GM21619 (cell line): ENCODE measurements at regions not wholly inside any gene's neighbourhood (a gene's known extent, or its start where the extent isn't known, plus 50 kb on each side); places are given as distances from the start of the nearest gene placed in this dataset.
A peak's percentile ranks its signal among the peaks of the same experiment; 100 is the strongest.
"Not testable (repeated sequence)": the region's sequence is repeated elsewhere in the genome, so short reads cannot be mapped to it uniquely, and the experiment has no call there.

Source experiments
- ATAC-seq: cut with Tn5 transposase; IDR thresholded peaks from one replicate; pipeline ENCODE4 v1.9.1; 2021; ENCODE audit not compliant: unreplicated experiment

DNA sequence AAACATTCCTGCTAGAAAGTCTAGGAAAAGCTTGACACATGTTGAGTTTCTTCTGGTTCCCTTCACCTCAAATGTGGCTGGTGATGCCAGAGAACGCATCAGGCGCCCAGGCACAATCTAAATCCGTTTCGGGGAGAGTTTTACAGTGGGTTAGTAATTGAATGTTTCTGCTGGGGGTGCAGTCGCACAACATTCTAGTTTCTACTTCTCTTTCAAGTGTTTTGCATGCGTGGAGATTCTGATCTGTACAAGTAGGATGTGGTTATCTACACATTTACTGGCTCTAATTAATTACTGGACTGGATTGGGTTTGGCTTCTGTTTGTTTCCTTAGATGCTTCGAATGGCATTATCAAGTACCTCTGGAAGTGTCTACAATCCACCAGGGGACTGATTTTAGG, 173.8 kb downstream of the TMEM26 start:
- ATAC-seq, result peak; percentile 79

DNA sequence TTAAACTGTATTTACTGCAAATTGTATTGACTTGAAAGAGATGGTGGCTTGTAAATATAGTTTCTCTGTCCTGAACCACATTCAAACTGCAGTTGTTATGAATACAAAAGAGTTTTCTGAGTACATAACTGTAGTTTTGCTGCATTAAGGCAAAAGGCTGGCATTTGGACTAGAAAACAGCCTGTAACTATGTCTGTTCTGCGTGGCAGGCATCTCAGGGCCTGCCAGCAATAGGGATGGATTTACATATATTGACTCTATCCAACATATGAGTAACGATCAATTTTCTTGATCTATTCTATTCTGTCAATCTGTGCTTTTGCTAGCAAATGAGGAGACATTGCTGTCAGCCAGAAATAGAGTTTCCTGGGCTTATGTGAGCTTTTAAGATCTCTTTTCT, 174.6 kb downstream of the TMEM26 start:
- no peak for ATAC-seq

DNA sequence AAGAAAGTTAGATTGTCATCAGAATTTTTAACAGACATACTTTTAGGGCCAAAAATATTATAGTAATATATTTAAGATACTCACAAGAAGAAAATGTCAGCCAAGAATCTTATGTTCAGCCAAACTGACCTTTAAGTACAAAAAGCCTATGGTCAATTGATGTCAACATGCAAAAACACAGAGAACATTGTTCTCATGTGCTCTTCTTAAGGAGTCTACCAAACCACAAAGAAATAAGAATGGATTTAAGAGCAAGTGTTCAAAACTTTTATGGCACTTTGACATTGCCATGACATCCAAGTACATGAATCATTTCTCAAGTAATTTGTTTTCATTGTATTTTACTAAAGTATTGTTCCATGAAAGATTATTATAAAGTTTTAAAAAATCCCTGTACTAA, 180.4 kb downstream of the TMEM26 start:
- ATAC-seq, result no peak

DNA sequence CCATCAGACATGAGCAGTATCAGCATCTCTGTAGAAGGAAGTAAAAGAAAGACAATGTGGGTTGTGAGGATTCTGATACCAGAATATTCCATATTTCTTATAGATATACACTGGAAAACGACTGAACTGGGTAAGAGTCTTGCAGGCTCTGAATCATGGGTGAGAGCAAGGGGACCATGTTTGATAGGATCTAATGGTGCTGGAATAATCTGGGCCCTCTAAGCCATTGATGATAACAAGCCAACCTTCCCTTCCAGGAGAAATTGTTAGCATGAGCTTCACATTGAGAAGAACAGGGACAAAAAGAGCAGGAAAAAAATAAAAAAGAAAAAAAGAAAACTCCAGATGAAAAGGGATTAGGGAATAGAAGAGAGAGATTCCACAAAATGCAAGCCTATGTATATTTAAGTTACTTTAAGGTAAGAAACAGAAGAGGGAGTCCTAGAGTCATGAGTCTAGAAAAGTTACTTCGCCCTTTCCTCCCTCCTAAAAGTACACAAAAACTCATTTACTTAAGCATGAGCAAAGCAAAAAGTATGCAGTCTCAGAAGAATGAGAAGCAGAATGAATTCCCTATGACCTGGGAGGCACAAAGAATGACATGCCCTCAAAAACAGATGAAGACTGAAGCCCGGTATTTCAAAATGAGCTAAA, 181.9 kb downstream of the TMEM26 start:
- ATAC-seq, result no peak

DNA sequence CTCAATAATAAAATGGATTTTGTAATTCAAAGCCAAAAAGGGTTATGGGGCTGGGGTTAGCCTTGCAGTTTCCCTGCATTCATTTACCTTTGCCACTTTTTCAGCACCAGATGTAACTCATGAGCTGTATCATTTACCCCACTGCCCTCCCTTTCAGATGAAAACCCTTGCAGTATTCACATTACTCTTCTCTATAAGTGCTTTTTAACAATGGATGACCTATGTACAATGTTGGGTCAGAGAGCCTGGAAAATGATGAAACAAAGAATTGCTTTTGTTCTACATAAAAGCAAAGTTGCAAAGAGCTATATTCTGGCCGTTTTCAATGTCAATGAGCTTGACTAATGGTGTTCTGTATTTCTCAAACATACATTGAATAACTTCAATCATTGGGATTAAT, 189.7 kb downstream of the TMEM26 start:
- ATAC-seq, result no peak

DNA sequence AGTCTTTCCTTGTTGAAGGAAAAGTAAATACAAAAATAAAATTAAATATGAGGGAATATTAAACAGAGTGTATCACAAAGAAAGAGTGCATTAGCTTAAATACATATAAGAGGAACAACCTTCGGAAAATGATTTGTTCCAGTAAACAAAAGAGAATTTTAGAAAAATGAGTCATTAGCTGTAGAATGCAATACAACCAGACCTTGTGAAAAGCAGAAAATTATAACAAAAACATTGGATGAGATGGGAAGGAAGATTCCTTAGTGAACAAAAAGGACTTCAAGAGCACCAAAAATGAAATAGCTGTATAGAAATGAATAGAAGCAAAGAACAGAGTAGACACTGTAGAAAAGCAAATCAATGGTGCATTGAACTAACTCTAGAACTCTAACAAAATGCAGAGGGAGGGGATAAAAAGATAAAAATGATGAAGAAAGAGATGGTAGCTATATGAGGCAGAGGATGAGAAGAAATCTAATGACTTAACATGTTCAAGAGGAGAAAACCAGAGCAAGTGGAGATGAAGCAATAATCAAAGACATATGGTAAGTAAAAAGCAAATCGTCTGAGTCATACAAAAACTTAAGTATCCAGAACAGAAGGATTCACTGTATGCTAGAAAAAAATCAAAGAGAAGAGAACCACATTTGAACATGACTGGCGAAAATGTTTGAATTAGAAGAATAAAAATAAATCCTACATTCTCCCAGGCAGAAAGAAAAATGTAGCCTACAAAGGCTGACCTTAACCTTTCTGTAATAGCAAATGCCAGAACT, 190.5 kb downstream of the TMEM26 start:
- no peak for ATAC-seq

DNA sequence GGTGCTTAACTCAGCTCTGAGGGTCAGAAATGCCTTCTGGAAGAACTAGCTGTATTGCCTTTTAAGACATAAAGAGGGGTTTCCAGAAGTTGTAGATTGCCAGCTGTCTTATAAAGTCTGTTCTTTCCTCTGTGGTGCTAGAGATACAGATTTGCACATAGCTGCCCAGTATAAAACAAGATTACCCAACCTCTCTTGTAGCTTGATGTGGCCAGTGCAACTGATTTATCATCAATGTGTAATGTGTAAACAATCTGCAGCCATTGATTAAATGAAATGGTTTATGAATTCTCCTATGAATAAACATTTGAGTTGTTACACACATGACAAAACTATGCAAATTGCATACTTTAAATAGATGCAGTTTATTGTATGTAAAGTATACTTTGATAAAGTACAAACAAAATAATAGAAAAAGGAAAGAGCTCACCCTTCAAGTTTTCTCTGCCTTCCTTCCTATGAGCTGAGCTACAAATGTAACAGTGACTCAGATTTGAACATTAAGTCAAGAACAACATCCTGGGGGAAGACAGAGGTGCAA, 195.2 kb downstream of the TMEM26 start:
- ATAC-seq, result no peak

DNA sequence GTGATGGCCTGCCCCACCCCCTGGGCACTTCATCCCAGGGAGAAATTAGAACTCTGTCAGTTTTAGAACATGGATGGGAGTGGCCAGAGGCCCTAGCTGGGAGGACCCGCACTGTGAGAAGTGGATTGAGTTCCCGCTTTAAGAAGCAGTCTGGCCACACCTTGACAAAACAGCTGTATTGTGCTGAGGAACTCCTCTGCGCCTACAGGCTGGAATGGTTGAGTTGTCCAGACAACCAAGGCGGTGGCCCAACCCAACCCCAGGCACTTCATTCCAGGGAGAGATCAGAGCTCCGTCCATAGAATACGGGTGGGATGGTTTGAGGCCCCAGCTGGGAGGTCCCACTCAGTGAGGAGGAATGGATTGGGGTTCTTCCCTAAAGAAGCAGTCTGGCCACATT, 196.0 kb downstream of the TMEM26 start:
- ATAC-seq, result no peak

DNA sequence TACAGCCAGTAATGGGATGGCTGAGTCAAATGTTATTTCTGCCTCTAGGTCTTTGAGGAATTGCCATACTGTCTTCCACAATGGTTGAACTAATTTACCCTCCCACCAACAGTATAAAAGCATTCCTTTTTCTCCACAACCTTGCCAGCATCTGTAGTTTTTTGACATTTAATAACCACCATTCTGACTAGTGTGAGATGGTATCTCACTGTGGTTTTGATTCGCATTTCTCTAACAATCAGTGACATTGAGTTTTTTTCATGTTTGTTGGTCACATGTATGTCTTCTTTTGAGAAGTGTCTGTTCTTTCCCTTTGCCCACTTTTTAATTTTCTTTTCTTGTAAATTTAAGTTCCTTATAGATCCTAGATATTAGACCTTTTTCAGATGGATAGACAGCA, 200.9 kb downstream of the TMEM26 start:
- not testable (repeated sequence) for ATAC-seq

DNA sequence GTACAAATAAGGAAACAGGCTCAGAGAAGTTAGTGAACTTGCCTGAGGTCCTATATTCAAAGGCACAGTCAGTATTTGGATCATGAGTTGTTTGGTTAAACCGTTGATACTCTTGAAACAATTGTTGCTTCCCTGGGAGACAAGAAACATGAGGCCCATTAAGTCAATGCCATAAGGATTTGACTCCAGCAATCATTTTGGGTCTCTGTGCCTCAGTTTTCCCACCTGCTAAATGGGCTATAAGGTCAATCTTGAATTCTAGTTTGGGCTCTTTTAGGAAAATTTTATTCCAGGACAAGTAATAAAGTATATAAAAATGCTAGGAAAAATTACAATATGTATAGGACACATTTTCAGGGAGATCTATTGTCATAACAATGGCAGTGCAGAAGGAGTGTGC, 202.1 kb downstream of the TMEM26 start:
- no peak for ATAC-seq

DNA sequence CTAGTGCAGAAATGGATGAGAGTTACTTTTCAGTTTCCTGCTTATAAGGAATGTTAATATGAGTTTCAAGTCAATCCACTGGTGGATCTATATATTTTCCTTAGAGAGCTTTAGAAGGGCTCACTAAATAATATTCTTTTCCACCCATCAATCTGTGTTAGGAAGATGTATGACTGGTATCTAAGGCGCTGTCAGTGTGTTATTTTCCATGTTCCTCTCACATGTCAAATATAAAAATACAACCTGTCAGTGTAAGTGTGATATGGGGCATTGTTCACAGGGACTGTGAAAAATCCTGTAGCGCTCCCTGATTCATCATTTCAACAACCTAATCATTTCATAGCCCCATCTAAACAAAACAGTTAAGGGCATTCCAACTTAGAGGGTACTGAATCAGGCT, 203.1 kb downstream of the TMEM26 start:
- no peak for ATAC-seq

DNA sequence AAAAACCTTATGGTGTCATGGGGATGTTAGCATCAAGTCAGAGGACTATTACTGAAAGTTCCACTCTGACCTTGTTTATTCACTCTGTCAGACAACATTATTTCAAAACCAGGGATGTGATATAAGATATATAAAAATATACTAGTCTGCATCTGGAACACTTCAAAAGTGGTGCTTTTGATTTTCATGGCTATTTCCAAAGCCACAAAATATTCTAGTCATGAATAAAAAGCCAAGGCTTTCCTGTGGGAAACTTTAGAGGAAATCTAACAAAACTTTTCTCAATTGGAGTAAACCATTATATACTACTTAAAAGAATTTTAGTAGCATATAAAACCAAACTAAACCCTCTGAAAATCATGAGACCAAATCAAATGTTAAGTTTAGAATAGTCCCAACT, 205.2 kb downstream of the TMEM26 start:
- ATAC-seq, result no peak

DNA sequence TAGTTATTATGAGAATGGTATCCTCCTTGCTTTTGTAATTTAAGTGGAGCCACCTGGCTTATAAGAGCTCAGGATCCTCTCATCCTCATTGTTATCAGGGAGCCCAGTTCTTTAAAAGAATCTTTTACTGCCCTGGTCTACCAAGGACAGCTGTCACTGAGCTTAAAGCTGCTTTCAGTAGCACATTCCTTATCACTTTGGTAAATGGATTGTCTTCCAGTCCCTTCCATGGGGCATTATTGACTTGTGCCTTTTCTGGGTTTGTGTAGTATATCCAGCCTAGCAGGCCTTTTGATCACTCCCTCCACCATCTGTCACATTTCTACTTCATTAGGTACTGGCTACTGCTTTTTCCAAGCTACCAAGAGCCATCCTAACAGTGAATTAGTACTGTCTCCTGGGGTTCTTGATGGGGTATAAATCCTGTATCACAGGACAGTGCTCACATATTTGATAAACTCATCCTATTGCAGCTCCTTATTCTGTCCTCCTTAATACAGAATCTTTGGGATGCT, 208.9 kb downstream of the TMEM26 start:
- ATAC-seq, result no peak

DNA sequence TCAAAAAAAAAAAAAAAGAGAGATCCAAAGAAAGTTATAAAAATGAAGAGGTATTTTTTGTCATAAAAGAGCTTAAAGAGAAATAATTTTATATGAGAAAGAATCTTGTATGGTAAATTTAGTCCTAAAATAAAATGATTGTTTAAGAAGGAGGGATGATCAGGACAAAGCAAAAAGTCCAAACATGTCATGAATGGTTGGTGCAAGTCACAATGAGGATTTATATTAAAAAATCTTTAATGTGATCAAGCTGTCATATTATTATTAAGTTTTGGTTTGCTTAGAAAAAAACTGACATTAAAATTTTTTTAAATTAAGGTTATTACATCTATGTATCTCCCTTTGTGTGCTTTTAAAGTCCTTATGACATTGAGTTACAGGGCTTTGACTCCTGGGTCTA, 220.4 kb downstream of the TMEM26 start:
- no peak for ATAC-seq

DNA sequence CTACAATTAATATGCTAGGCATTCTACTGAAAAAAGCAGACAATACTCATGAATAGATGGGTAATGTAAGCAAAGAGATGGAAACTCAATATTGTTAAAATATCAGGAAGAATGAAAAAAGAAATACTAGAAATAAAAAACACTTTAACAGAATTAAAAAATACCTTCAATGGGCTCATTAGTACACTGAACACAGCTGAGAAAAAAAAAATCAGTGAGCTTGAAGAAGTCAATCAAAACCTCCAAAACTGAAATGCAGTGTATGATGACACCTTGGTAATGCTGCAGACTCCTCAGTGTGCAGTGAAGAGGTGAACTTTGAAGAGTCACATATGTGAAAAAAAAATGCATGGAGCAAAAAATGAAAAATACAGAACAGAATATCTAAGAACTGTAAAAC, 227.2 kb downstream of the TMEM26 start:
- no peak for ATAC-seq

DNA sequence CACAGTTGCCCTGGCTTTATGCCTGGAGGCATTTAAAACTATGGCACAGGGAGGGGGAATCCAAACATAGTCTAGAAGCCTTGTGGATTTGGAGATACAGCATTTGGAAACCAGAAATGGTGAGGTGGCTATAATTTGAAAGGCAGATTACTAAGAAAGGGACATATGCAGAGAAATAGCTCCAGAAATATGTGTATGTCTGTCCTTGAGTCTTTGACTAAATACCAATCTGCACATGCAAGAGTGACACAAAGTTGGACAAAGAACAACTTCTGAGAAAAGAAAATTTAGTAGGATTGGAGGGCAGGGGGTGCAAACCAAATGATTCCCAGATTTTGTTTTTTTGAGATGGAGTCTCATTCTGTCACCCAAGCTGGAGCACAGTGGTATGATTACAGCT, 229.6 kb downstream of the TMEM26 start:
- ATAC-seq, result no peak

DNA sequence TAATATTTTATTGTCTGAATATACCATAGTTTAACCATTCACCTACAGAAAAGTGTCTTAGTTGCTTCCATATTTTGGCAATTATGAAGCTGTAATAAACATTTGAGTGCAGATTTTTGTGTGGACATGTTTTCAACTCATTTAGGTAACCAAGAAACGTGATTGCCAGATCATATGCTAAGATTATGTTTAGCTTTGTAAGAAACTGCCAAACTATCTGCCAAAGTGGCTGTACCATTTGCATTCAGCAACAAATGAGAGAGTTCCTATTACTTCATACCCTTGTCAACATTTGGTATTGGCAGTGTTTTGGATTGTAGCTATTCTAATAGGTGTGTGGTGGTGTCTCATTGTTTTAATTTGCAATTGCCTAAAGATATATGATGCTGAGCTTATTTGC, 233.5 kb downstream of the TMEM26 start:
- no peak for ATAC-seq

DNA sequence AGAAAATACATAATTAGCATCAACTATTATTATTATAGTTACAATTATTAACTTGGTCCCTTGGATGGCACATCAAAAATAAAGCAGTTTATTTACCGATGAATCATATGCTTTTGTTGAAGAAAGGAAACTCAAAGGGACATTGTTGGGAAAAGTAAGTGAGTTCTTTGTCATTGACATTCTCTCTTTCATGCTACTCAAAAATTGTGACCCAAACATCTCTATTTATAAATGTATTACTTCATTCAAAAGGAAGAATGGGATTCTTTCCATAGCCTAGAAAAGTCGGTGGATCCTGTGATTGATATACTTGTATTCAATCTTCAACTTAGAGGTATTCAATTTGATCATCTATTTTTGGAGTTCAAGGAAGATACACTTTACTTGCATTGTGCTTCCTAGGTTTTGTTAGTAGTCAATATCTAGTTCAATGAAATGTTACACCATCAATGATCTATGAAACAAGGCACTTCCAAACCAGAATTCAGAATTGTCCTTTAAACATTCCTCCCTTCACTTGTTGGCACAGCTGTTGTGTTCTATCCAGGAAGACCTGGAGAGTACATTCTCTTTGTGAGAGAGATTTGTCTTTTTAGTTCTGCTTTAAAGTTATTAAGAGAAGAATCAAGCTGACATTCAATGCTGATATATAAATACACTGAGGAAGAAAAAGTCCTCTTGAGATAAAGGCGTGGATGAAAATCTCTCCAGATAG, 235.2 kb downstream of the TMEM26 start:
- ATAC-seq, result no peak

DNA sequence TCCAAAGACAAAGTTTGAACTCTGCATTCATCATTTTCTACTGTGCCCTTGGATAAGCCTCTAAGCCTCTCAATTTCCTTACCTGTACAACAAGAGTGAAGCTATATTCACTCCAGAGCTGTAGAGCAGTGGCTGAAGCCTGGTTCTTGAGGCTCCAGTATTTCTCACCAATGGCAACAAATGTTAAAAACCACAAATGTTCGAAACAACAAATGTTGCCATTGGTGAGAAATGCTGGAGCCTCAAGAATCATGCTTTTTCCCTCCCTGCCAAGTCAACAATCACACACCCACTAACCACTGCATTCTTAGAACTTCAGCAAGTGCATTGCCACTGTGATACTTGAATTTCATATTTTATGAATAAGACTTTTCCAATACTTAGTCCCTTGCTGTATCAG, 237.9 kb downstream of the TMEM26 start:
- no peak for ATAC-seq

DNA sequence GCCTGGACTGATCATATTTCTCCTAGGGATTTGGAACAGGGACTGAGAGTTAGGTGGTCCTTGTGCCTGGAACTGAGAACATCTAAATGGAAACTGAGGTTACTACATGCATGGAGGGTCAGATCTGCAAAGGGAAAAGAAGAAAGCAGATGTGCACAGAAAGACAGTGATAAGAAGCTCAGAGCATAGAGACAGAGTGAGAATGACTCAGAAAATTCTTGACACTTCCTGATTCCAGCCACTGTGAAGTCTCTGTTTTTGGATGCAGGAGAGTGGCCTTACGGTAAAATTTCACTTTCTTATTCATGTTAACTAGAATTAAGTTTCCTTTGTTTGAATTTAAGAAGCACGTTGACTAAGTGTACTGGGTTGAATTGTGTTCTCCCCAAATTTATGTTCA, 241.7 kb downstream of the TMEM26 start:
- no peak for ATAC-seq

DNA sequence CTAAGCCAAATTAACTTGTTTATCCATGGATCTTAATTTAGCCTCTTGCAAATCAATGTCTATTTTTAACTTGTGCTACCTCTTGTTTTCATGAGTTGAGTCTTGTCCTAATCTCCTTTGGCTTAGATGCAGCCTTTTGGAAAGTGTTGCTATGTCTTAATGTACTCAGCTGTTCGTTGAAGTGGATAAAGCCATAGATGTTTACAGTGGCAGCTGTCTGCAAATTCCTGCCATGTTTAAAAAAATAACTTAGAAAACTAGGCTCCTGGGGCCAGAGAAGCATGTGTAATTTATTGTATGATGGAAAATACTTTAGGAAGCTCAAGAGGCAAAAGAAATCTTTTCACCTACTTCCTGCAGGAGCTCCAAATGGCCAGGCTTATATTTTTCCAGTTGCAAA, 253.1 kb upstream of the RHOBTB1 start:
- ATAC-seq, result no peak

DNA sequence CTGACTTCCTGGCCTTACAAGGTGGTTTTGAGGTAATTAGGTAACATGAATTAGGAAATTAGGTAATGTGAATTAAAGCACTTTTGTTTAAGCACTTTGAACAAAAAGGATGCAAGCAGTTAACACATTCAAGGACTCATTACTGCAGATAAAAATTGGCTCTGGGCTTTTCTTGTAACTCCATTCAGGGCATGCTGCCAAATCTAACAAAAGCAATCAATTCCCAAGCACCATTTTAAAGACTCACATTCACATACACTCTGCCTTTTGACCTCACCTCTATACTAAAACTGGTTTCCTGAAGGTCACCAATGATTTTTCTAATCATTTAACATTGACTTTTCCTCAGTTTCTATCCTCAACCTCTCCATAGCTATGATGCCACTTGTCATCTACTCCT, 251.2 kb upstream of the RHOBTB1 start:
- no peak for ATAC-seq
